Fibroblast of villous mesenchyme (primary cell): ENCODE measurements at regions not wholly inside any gene's neighbourhood (a gene's known extent, or its start where the extent isn't known, plus 50 kb on each side); places are given as distances from the start of the nearest gene placed in this dataset.
A peak's percentile ranks its signal among the peaks of the same experiment; 100 is the strongest.

Experiments
- DNase-seq: peaks from one replicate; pipeline ENCODE4 v3.0.0-alpha.2; 2010; ENCODE audit warnings: low read depth
- H3K4me3 ChIP-seq: 2 replicates; pipeline ENCODE4 v1.5.1; 2011; ENCODE audit warnings: low read depth, mild to moderate bottlenecking, low read length
- CTCF ChIP-seq: IDR thresholded peaks from 2 replicates; pipeline ENCODE4 v1.5.1; 2012; ENCODE audit warnings: low read depth, mild to moderate bottlenecking, low read length; ENCODE audit not compliant: insufficient read depth

GRCh38 chr13:47310401-47310800, 413.5 kb upstream of the HTR2A start:
- no peak overlapping the region for H3K4me3 ChIP-seq
- no peak for DNase-seq
- TF ChIP-seq CTCF, result no peak

- DNase-seq, result peak; percentile 66
- TF ChIP-seq CTCF, result no peak
- H3K4me3 ChIP-seq, result no peak overlapping the region
These were observed 410.1 kb upstream of the HTR2A start for GRCh38 chr13:47306991-47307390.

GRCh38 chr13:47303626-47304025, 406.8 kb upstream of the HTR2A start:
- no peak for TF ChIP-seq CTCF
- no peak overlapping the region for H3K4me3 ChIP-seq
- no peak for DNase-seq

- TF ChIP-seq CTCF, result no peak
- H3K4me3 ChIP-seq, result no peak overlapping the region
- DNase-seq, result peak; percentile 53
These were observed 402.5 kb upstream of the HTR2A start for GRCh38 chr13:47299304-47299703.

GRCh38 chr13:47298506-47298905, 401.7 kb upstream of the HTR2A start:
- DNase-seq, result no peak
- TF ChIP-seq CTCF, result no peak
- no peak overlapping the region for H3K4me3 ChIP-seq

GRCh38 chr13:47294691-47295090, 397.8 kb upstream of the HTR2A start:
- DNase-seq, result peak; percentile 20
- H3K4me3 ChIP-seq, result no peak overlapping the region
- TF ChIP-seq CTCF, result no peak

- no peak overlapping the region for H3K4me3 ChIP-seq
- no peak for TF ChIP-seq CTCF
- no peak for DNase-seq
These were observed 394.3 kb upstream of the HTR2A start for GRCh38 chr13:47291107-47291656.
